IgD-negative memory B cell (primary cell): ENCODE measurements at regions not wholly inside any gene's neighbourhood (a gene's known extent, or its start where the extent isn't known, plus 50 kb on each side); places are given as distances from the start of the nearest gene placed in this dataset.
A peak's percentile ranks its signal among the peaks of the same experiment; 100 is the strongest.

Source experiments
- H3K27ac Mint-ChIP-seq, 3 donors: one replicate each; pipeline ENCODE4 v1.8.0; 2020 to 2022; ENCODE audit warnings: mild to moderate bottlenecking in 3 of 3, mixed read lengths in 3 of 3, moderate library complexity in 1 of 3
- H3K27me3 Mint-ChIP-seq: one replicate; pipeline ENCODE4 v1.8.0; 2021; ENCODE audit warnings: mixed read lengths
- H3K36me3 Mint-ChIP-seq: one replicate; pipeline ENCODE4 v1.8.0; 2020; ENCODE audit warnings: mild to moderate bottlenecking, mixed read lengths
- H3K4me1 Mint-ChIP-seq, 3 donors: one replicate each; pipeline ENCODE4 v1.8.0; 2020 to 2022; ENCODE audit warnings: mixed read lengths in 3 of 3, mild to moderate bottlenecking in 1 of 3
- H3K4me3 Mint-ChIP-seq, 4 donors: one replicate each; pipeline ENCODE4 v1.8.0; 2020 to 2022; ENCODE audit warnings: mild to moderate bottlenecking in 4 of 4, mixed read lengths in 4 of 4, moderate library complexity in 3 of 4
- H3K9me3 Mint-ChIP-seq, 3 donors: one replicate each; pipeline ENCODE4 v1.8.0; 2020 to 2021; ENCODE audit warnings: mixed read lengths in 3 of 3, mild to moderate bottlenecking in 1 of 3

GRCh38 chr1:234705615-234706014, 95.6 kb upstream of the IRF2BP2 start:
- Mint-ChIP-seq H3K27ac (no peak overlapping the region), H3K36me3 (peaks cover 1% of the 10 kb centered on the region), H3K4me3 (no peak overlapping the region), H3K9me3 (peaks cover 0 to 4% (median 0%) of the 10 kb centered on the region in 3 donors), H3K27me3 (peaks cover 3% of the 10 kb centered on the region), H3K4me1 (no peaks in the 10 kb centered on the region)

GRCh38 chr1:234704106-234704887, 94.3 kb upstream of the IRF2BP2 start:
- no peaks in the 10 kb centered on the region for H3K4me1 Mint-ChIP-seq
- no peak overlapping the region for H3K4me3 Mint-ChIP-seq
- H3K27me3 Mint-ChIP-seq: peaks cover 3% of the 10 kb centered on the region
- H3K27ac Mint-ChIP-seq: no peak overlapping the region
- peaks cover 0 to 4% (median 0%) of the 10 kb centered on the region in 3 donors for H3K9me3 Mint-ChIP-seq
- peaks cover 1% of the 10 kb centered on the region for H3K36me3 Mint-ChIP-seq

- Mint-ChIP-seq H3K4me1 (no peaks in the 10 kb centered on the region), H3K4me3 (no peak overlapping the region), H3K36me3 (no peaks in the 10 kb centered on the region), H3K27ac (no peak overlapping the region), H3K27me3 (peaks cover 3% of the 10 kb centered on the region), H3K9me3 (peaks cover 0 to 4% (median 0%) of the 10 kb centered on the region in 3 donors)
Observed at GRCh38 chr1:234702342-234703000, 92.5 kb upstream of the IRF2BP2 start.

DNA sequence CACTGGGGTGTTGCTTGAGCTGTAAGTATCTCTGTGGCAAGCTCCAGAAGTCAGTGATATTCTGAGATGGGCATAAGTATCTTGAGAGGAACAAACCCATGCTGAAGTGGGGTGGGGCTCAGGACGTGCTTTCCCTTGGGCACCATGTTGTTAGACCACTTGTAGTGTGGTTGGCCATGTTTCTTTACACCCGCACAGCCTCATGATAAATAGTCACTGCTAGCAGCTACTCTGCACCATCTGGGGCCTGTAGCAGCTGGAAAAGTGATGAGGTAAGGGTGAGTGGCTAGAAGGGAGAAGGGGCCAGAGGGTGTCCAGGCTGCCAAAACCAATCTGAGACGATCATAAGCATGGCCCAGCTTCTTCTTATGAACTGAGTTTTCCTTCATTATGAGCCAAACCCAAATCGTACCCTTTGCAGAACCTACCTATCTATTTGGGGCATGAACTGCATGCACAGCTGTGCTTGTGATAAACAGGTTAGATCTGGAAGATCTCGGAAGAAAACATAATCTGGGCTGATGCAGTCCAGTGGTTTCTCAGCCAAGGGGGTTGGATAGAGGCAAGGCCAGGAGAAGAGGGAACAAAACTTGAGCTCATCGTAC, 91.9 kb upstream of the IRF2BP2 start:
- Mint-ChIP-seq H3K27me3 (peaks cover 3% of the 10 kb centered on the region), H3K36me3 (no peaks in the 10 kb centered on the region), H3K4me1 (no peaks in the 10 kb centered on the region), H3K4me3 (no peak overlapping the region), H3K9me3 (peaks cover 0 to 4% (median 0%) of the 10 kb centered on the region in 3 donors), H3K27ac (no peak overlapping the region)

DNA sequence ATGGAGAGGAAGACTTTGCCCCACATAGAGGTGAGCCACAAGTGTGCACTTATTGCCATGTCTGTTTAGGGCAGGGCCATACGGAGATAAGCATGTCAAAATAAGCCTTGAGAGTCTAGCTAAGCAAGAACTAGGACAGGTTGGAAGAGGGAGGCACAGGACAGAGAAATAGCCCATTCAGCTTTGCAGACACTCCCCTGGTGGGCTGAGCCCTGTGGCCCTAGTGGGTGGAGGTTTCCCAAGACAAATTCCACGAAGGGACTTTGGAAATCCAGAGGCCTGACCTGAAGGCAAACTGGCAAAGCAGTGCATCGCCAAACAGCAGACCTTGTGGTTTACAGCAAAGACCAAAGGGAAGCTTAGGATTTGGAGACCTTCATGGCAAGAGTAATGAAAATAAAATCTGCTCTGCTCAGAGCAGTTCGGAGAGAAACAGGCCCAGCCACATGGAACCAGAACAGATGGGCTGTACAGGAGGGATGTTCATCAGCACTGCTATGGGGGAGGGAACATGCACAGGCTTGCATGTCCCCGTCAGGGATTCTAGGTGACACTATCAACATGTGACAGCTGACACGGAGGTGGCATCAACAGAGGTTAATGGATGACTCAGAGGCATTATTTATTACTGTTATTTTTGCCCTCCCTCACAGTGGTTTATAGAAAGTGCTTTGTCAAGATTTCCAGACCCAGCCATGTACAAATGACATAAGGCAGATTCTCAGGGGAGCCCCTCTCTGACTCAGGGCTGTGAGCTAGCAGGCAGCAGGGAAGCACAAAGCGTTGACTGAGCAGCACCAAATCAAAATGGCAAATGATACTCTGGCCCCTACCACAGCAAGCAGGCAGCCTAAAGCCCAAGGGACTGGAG, 90.1 kb upstream of the IRF2BP2 start:
- Mint-ChIP-seq H3K36me3 (no peaks in the 10 kb centered on the region), H3K27ac (no peak overlapping the region), H3K27me3 (peaks cover 3% of the 10 kb centered on the region)

DNA sequence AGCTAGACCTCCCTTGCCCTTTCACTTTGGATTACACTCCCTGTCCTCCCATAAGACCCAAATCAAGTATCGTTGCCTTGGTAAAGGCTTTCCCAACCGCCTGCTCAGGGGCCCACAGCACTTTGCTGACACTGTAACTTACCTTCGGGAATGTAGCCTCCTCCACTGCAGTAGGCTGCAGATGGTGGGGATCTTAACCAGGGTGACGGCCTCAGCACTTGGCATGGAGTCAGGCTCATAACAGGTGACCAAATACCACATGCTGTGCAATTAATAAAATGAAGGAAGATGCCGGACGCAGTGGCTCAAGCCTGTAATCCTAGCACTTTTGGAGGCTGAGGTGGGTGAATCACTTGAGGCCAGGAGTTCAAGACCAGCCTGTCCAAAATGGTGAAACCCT, 88.7 kb upstream of the IRF2BP2 start:
- Mint-ChIP-seq H3K36me3 (no peaks in the 10 kb centered on the region), H3K4me1 (peaks cover 0 to 5% (median 4%) of the 10 kb centered on the region in 3 donors), H3K4me3 (no peak overlapping the region), H3K9me3 (no peaks in the 10 kb centered on the region), H3K27ac (no peak overlapping the region), H3K27me3 (peaks cover 1% of the 10 kb centered on the region)

More for the DNA sequence above, 90.1 kb upstream of the IRF2BP2 start:
- peaks cover 0 to 5% (median 4%) of the 10 kb centered on the region in 3 donors for H3K4me1 Mint-ChIP-seq
- peak overlapping the region in 1 of 4 donors; percentile 24 for H3K4me3 Mint-ChIP-seq
- peaks cover 0 to 2% (median 0%) of the 10 kb centered on the region in 3 donors for H3K9me3 Mint-ChIP-seq

GRCh38 chr1:234697741-234698140, 87.8 kb upstream of the IRF2BP2 start:
- H3K9me3 Mint-ChIP-seq: no peaks in the 10 kb centered on the region
- peaks cover 0 to 5% (median 4%) of the 10 kb centered on the region in 3 donors for H3K4me1 Mint-ChIP-seq
- no peak overlapping the region for H3K27ac Mint-ChIP-seq
- no peaks in the 10 kb centered on the region for H3K36me3 Mint-ChIP-seq
- no peak overlapping the region for H3K4me3 Mint-ChIP-seq
- no peaks in the 10 kb centered on the region for H3K27me3 Mint-ChIP-seq

DNA sequence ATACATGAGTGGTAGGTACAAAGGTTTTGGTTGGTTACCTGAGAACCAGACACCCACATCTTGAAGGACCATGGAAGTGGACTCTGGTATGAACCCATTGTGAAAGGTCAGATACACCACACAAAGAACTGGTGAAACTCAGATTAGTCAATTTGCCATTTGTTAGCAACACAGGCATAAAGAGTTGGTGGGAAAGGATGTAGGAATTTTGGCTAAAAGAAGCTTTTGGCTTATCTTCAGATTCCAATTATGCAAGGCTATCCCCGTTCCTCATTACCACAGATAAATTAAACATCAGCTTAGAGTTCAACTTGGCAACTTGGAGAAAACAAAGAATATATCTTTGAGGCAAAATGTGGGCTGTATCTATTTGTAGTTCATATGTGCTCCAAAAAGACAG, 87.0 kb upstream of the IRF2BP2 start:
- H3K27ac Mint-ChIP-seq: peak overlapping the region in 1 of 3 donors; percentile 31
- no peaks in the 10 kb centered on the region for H3K27me3 Mint-ChIP-seq
- no peaks in the 10 kb centered on the region for H3K36me3 Mint-ChIP-seq
- peaks cover 0 to 5% (median 4%) of the 10 kb centered on the region in 3 donors for H3K4me1 Mint-ChIP-seq
- H3K9me3 Mint-ChIP-seq: no peaks in the 10 kb centered on the region
- H3K4me3 Mint-ChIP-seq: no peak overlapping the region

GRCh38 chr1:234696148-234696576, 86.2 kb upstream of the IRF2BP2 start:
- no peaks in the 10 kb centered on the region for H3K27me3 Mint-ChIP-seq
- H3K4me1 Mint-ChIP-seq: peaks cover 0 to 5% (median 5%) of the 10 kb centered on the region in 3 donors
- no peaks in the 10 kb centered on the region for H3K36me3 Mint-ChIP-seq
- no peak overlapping the region for H3K4me3 Mint-ChIP-seq
- H3K9me3 Mint-ChIP-seq: no peaks in the 10 kb centered on the region
- H3K27ac Mint-ChIP-seq: no peak overlapping the region

DNA sequence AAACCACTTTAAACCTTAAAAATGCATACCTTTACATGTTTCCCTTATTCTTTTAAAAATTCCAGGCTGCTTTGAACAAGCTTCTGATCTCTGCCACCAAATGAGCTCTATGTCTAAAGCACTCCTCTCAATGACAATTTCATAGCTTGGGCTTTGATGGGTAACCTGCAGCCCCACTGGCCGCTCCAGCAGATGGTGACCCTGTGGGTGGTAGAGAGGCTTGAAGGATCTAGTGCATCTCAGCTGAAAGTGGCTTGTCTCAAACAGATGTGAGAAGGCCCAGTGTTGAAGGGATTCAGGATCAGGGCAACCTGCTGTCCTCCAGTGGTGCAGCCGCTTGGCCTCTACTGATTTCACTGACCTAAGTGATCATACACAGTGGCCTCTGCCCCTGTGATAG, 84.7 kb upstream of the IRF2BP2 start:
- Mint-ChIP-seq H3K36me3 (no peaks in the 10 kb centered on the region), H3K9me3 (no peaks in the 10 kb centered on the region), H3K27ac (no peak overlapping the region), H3K4me3 (no peak overlapping the region), H3K27me3 (no peaks in the 10 kb centered on the region), H3K4me1 (peaks cover 0 to 5% (median 5%) of the 10 kb centered on the region in 3 donors)

DNA sequence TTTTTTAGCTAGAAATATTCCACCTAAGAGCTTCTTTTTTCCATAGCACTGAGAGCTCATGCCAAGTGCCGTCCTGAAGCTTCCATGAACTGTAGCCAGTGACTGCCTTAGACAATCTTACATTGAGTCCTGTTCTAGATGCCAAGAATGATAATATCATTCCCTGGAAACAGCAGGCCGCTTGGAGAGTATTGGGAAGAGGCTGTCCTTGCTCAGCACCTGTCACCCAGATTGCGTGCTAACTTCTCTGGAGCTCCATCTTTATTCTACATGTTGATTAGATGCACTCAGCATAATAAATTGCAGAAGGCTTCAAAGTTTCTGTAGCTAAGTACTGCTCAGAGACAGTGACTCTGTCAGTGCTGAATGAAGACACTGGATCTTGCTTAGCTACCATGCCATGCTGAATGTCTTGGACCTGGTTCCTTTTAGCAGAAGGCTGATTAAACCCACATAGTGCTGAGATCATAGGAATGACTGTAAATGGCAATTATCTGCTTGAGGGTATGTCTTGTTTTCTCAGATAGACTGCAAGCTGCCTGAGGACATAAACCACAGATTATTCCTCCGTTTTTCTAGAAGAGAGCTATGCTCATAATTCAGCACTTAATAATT, 83.1 kb upstream of the IRF2BP2 start:
- Mint-ChIP-seq H3K4me1 (peaks cover 0 to 5% (median 5%) of the 10 kb centered on the region in 3 donors), H3K36me3 (no peaks in the 10 kb centered on the region), H3K9me3 (no peaks in the 10 kb centered on the region)

GRCh38 chr1:234691567-234691966, 81.6 kb upstream of the IRF2BP2 start:
- no peak overlapping the region for H3K27ac Mint-ChIP-seq
- no peaks in the 10 kb centered on the region for H3K36me3 Mint-ChIP-seq
- no peaks in the 10 kb centered on the region for H3K9me3 Mint-ChIP-seq
- no peak overlapping the region for H3K4me3 Mint-ChIP-seq
- peaks cover 0 to 5% (median 5%) of the 10 kb centered on the region in 3 donors for H3K4me1 Mint-ChIP-seq
- H3K27me3 Mint-ChIP-seq: no peaks in the 10 kb centered on the region

More for the DNA sequence above, 83.1 kb upstream of the IRF2BP2 start:
- Mint-ChIP-seq H3K27me3 (no peaks in the 10 kb centered on the region), H3K4me3 (no peak overlapping the region), H3K27ac (no peak overlapping the region)

- Mint-ChIP-seq H3K4me3 (no peak overlapping the region), H3K36me3 (no peaks in the 10 kb centered on the region), H3K4me1 (peaks cover 0 to 2% (median 0%) of the 10 kb centered on the region in 3 donors), H3K9me3 (peaks cover 0 to 2% (median 0%) of the 10 kb centered on the region in 3 donors), H3K27ac (peak overlapping the region in 1 of 3 donors; percentile 28), H3K27me3 (no peaks in the 10 kb centered on the region)
Observed at GRCh38 chr1:234690872-234691271, 80.9 kb upstream of the IRF2BP2 start.

DNA sequence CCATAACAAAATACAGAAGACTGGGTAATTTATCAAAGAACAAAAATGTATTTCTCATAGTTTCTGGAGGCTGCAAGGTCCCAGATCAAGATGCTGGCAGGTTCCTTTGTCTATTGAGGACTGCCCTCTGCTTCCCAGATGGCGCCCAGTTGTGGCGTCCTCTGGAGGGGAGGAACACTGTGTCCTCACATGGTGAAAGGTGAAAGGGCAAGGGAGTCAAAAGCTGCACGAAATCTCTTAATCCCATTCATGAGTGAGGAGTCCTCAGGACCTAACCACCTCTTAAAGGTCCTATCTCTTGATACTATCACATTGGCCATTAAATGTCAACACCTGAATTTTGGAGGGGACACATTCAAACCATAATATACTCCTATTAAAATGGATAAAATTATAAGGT, 79.3 kb upstream of the IRF2BP2 start:
- Mint-ChIP-seq H3K36me3 (no peaks in the 10 kb centered on the region), H3K4me3 (no peak overlapping the region), H3K27me3 (no peaks in the 10 kb centered on the region), H3K27ac (no peak overlapping the region), H3K4me1 (peaks cover 0 to 1% (median 0%) of the 10 kb centered on the region in 3 donors), H3K9me3 (peaks cover 0 to 11% (median 0%) of the 10 kb centered on the region in 3 donors)
